ENCODE measurements at regions not wholly inside any gene's neighbourhood (a gene's known extent, or its start where the extent isn't known, plus 50 kb on each side); places are given as distances from the start of the nearest gene placed in this dataset.

DNA sequence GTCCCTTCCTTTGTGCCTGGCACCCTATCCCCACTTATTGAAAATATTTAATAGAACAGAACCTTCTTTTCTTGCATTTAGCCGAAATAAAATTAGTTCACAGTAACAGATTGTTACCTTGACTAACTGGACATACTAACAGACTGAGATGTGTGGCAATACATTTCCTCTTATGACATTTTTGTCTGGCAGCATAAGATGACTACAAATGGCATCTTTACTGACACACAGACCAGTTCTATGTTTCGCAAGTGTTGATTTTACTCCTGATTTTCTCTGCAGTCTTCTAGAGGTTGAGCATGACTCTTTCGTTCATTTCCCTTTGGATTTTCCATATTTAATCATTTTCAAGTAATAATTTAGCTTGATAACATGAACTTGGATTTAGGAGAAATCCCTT is 474.6 kb downstream of the CBLN4 start:
- TF ChIP-seq TEAD4 (IDR thresholded peaks at IDR 0.05) (no peak), ZBTB7A (IDR thresholded peaks at IDR 0.05; ENCODE audit: low read depth) (no peak), YY1 (IDR thresholded peaks at IDR 0.05; ENCODE audit: low read depth) (no peak), FOXM1 (IDR thresholded peaks at IDR 0.05; ENCODE audit: borderline replicate concordance, low read depth) (no peak), CEBPB (IDR thresholded peaks at IDR 0.05) (no peak), CREB1 (IDR thresholded peaks at IDR 0.05; ENCODE audit: low read depth) (no peak), TAF1 (IDR thresholded peaks at IDR 0.05; ENCODE audit: low read depth) (no peak), REST (IDR thresholded peaks at IDR 0.05; ENCODE audit: low read depth) (no peak), EP300 (IDR thresholded peaks at IDR 0.05; ENCODE audit: borderline replicate concordance) (no peak), NFIC (IDR thresholded peaks at IDR 0.05) (no peak), RAD21 (IDR thresholded peaks at IDR 0.05; ENCODE audit: low read depth) (no peak), EGR1 (IDR thresholded peaks at IDR 0.05) (no peak), TCF12 (IDR thresholded peaks at IDR 0.05; ENCODE audit: low read depth) (no peak)
- TF ChIP-seq, protein P1, sequence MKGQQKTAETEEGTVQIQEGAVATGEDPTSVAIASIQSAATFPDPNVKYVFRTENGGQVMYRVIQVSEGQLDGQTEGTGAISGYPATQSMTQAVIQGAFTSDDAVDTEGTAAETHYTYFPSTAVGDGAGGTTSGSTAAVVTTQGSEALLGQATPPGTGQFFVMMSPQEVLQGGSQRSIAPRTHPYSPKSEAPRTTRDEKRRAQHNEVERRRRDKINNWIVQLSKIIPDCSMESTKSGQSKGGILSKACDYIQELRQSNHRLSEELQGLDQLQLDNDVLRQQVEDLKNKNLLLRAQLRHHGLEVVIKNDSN (IDR thresholded peaks at IDR 0.05): no peak
- TF ChIP-seq, protein P2, sequence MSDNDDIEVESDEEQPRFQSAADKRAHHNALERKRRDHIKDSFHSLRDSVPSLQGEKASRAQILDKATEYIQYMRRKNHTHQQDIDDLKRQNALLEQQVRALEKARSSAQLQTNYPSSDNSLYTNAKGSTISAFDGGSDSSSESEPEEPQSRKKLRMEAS (IDR thresholded peaks at IDR 0.05): no peak

DNA sequence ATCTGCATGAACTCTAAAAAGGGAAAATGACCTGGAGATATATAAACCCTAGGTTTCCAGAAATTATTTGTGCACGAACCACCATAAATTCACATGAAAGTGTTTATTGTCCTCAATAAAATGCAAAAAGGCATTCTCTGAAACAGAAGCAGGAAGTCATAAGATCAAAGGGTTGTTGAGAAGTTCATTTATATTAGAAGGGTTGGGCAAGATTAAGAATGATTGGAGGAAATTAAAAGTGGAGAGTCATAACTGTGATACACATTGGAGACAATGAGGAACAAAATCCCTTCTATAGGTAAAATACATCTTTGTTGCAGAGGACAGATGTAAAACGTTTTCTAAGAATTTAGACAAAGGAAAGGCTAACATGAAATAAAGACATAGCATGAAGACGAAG is 476.8 kb downstream of the CBLN4 start:
- TF ChIP-seq TAF1 (IDR thresholded peaks at IDR 0.05; ENCODE audit: low read depth) (no peak), CEBPB (IDR thresholded peaks at IDR 0.05) (no peak), FOXM1 (IDR thresholded peaks at IDR 0.05; ENCODE audit: borderline replicate concordance, low read depth) (no peak), EP300 (IDR thresholded peaks at IDR 0.05; ENCODE audit: borderline replicate concordance) (no peak), TEAD4 (IDR thresholded peaks at IDR 0.05) (no peak), EGR1 (IDR thresholded peaks at IDR 0.05) (no peak), CREB1 (IDR thresholded peaks at IDR 0.05; ENCODE audit: low read depth) (no peak), ZBTB7A (IDR thresholded peaks at IDR 0.05; ENCODE audit: low read depth) (no peak), TCF12 (IDR thresholded peaks at IDR 0.05; ENCODE audit: low read depth) (no peak), YY1 (IDR thresholded peaks at IDR 0.05; ENCODE audit: low read depth) (no peak), RAD21 (IDR thresholded peaks at IDR 0.05; ENCODE audit: low read depth) (no peak), NFIC (IDR thresholded peaks at IDR 0.05) (no peak), REST (IDR thresholded peaks at IDR 0.05; ENCODE audit: low read depth) (no peak)
- TF ChIP-seq, protein P1 (IDR thresholded peaks at IDR 0.05): no peak
- TF ChIP-seq, protein P2 (IDR thresholded peaks at IDR 0.05): no peak

- no peak for TF ChIP-seq CEBPB (IDR thresholded peaks at IDR 0.05)
- no peak for TF ChIP-seq CREB1 (IDR thresholded peaks at IDR 0.05; ENCODE audit: low read depth)
- TF ChIP-seq RAD21 (IDR thresholded peaks at IDR 0.05; ENCODE audit: low read depth): no peak
- TF ChIP-seq EGR1 (IDR thresholded peaks at IDR 0.05): no peak
- TF ChIP-seq EP300 (IDR thresholded peaks at IDR 0.05; ENCODE audit: borderline replicate concordance): no peak
- no peak for TF ChIP-seq YY1 (IDR thresholded peaks at IDR 0.05; ENCODE audit: low read depth)
- no peak for TF ChIP-seq ZBTB7A (IDR thresholded peaks at IDR 0.05; ENCODE audit: low read depth)
- no peak for TF ChIP-seq FOXM1 (IDR thresholded peaks at IDR 0.05; ENCODE audit: borderline replicate concordance, low read depth)
- no peak for TF ChIP-seq NFIC (IDR thresholded peaks at IDR 0.05)
- TF ChIP-seq, protein P2 (IDR thresholded peaks at IDR 0.05): no peak
Measured at GRCh38 chr20:55522296-55522815, 483.0 kb downstream of the CBLN4 start.

DNA sequence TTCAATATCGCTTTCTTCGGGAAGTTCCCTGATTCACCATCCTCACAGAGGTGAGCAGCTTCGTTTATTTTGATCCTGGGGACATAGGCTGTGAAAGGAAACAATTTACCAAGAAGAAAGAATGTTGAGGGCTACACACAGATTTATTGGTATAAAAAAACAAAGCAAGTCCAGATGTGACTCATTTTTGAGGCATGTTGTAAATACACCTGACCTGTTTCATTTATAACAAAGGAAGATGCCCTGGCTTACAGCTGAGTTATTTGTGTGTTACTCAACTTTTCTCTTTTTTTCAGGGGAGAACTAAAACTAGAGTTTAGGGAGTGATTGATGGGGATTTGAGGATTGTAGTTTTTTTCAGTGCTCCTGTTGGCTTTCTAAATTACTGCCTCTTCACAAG is 489.5 kb downstream of the CBLN4 start:
- TF ChIP-seq TAF1 (IDR thresholded peaks at IDR 0.05; ENCODE audit: low read depth): no peak
- TF ChIP-seq YY1 (IDR thresholded peaks at IDR 0.05; ENCODE audit: low read depth): no peak
- no peak for TF ChIP-seq NFIC (IDR thresholded peaks at IDR 0.05)
- TF ChIP-seq FOXM1 (IDR thresholded peaks at IDR 0.05; ENCODE audit: borderline replicate concordance, low read depth): no peak
- no peak for TF ChIP-seq CREB1 (IDR thresholded peaks at IDR 0.05; ENCODE audit: low read depth)
- TF ChIP-seq ZBTB7A (IDR thresholded peaks at IDR 0.05; ENCODE audit: low read depth): no peak
- TF ChIP-seq RAD21 (IDR thresholded peaks at IDR 0.05; ENCODE audit: low read depth): no peak
- TF ChIP-seq EP300 (IDR thresholded peaks at IDR 0.05; ENCODE audit: borderline replicate concordance): no peak
- TF ChIP-seq, protein P2 (IDR thresholded peaks at IDR 0.05): no peak
- TF ChIP-seq EGR1 (IDR thresholded peaks at IDR 0.05): no peak
- TF ChIP-seq TEAD4 (IDR thresholded peaks at IDR 0.05): no peak

- TF ChIP-seq FOXM1 (IDR thresholded peaks at IDR 0.05; ENCODE audit: borderline replicate concordance, low read depth) (no peak), YY1 (IDR thresholded peaks at IDR 0.05; ENCODE audit: low read depth) (no peak), CREB1 (IDR thresholded peaks at IDR 0.05; ENCODE audit: low read depth) (no peak), EGR1 (IDR thresholded peaks at IDR 0.05) (no peak), NFIC (IDR thresholded peaks at IDR 0.05) (no peak)
Measured at GRCh38 chr20:55514531-55514930, 490.8 kb downstream of the CBLN4 start.
